ENCODE measurements at regions not wholly inside any gene's neighbourhood (a gene's known extent, or its start where the extent isn't known, plus 50 kb on each side); places are given as distances from the start of the nearest gene placed in this dataset.
"Not testable (repeated sequence)": the region's sequence is repeated elsewhere in the genome, so short reads cannot be mapped to it uniquely, and the experiment has no call there.

DNA sequence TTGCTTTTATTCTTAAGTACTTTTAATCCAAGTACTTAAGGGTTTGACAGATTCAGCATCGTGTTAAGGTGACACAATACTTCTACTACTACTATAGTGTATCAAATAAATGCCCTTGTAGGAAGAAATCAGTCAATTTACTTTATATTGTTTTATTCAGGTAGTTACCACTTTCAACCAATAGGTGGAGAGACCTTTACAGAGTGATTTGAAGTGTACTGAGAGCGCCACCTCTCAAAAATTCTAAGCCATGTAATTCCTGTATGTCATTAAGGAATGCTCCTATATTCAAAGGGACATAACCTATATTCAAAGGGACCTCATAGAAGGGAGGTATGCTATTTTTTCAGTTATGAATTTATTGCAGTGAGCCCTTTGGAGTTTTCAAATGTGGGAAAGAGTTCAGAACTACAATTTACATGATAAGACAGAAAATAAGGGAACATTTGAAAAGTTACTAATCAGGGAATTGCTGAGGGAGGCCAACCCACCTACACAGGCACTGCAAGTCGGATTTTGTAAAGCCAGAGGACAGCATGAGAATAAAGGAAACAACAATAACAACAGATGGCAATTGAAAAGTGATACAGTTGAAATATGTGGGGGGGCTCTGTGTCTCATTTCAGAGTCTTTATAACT lies 955.6 kb downstream of the TBC1D32 start:
- Histone ChIP-seq H3K9ac (no peak overlapping the region), H3K27ac (no peak overlapping the region), H3K4me2 (no peak overlapping the region), H3K27me3 (ENCODE audit: insufficient read depth, low read depth) (no peaks in the 10 kb centered on the region), H4K20me1 (ENCODE audit: insufficient read depth) (no peaks in the 10 kb centered on the region), H2AFZ (ENCODE audit: low read depth) (no peak overlapping the region), H3K4me3 (IDR thresholded peaks at IDR 0.05; ENCODE audit: insufficient read depth, low read depth, low read length) (no peak overlapping the region), H3K79me2 (ENCODE audit: insufficient read depth, low read depth) (no peaks in the 10 kb centered on the region), H3K36me3 (ENCODE audit: insufficient read depth) (no peaks in the 10 kb centered on the region), H3K4me1 (ENCODE audit: low read depth, poor library complexity, severe bottlenecking) (peaks cover 2% of the 10 kb centered on the region)
- TF ChIP-seq, protein P1, sequence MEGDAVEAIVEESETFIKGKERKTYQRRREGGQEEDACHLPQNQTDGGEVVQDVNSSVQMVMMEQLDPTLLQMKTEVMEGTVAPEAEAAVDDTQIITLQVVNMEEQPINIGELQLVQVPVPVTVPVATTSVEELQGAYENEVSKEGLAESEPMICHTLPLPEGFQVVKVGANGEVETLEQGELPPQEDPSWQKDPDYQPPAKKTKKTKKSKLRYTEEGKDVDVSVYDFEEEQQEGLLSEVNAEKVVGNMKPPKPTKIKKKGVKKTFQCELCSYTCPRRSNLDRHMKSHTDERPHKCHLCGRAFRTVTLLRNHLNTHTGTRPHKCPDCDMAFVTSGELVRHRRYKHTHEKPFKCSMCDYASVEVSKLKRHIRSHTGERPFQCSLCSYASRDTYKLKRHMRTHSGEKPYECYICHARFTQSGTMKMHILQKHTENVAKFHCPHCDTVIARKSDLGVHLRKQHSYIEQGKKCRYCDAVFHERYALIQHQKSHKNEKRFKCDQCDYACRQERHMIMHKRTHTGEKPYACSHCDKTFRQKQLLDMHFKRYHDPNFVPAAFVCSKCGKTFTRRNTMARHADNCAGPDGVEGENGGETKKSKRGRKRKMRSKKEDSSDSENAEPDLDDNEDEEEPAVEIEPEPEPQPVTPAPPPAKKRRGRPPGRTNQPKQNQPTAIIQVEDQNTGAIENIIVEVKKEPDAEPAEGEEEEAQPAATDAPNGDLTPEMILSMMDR (conservative IDR thresholded peaks at IDR 0.05; ENCODE audit: low read depth, low read length): peak; percentile 67

- TF ChIP-seq, protein P1 (conservative IDR thresholded peaks at IDR 0.05; ENCODE audit: low read depth, low read length): no peak
- H3K27ac ChIP-seq: no peak overlapping the region
- no peak overlapping the region for H3K9ac ChIP-seq
- H3K4me3 ChIP-seq (IDR thresholded peaks at IDR 0.05; ENCODE audit: insufficient read depth, low read depth, low read length): no peak overlapping the region
- no peaks in the 10 kb centered on the region for H4K20me1 ChIP-seq (ENCODE audit: insufficient read depth)
- peaks cover 15% of the 10 kb centered on the region for H3K4me1 ChIP-seq (ENCODE audit: low read depth, poor library complexity, severe bottlenecking)
- no peaks in the 10 kb centered on the region for H3K27me3 ChIP-seq (ENCODE audit: insufficient read depth, low read depth)
- H3K4me2 ChIP-seq: no peak overlapping the region
- no peaks in the 10 kb centered on the region for H3K36me3 ChIP-seq (ENCODE audit: insufficient read depth)
- no peaks in the 10 kb centered on the region for H3K79me2 ChIP-seq (ENCODE audit: insufficient read depth, low read depth)
- no peak overlapping the region for H2AFZ ChIP-seq (ENCODE audit: low read depth)
Observed at GRCh38 chr6:120373185-120373584, 961.1 kb downstream of the TBC1D32 start.

- Histone ChIP-seq H3K79me2 (ENCODE audit: insufficient read depth, low read depth) (no peaks in the 10 kb centered on the region), H3K27me3 (ENCODE audit: insufficient read depth, low read depth) (no peaks in the 10 kb centered on the region), H3K9ac (no peak overlapping the region), H3K4me3 (IDR thresholded peaks at IDR 0.05; ENCODE audit: insufficient read depth, low read depth, low read length) (no peak overlapping the region), H4K20me1 (ENCODE audit: insufficient read depth) (no peaks in the 10 kb centered on the region), H3K27ac (no peak overlapping the region), H2AFZ (ENCODE audit: low read depth) (no peak overlapping the region), H3K4me1 (ENCODE audit: low read depth, poor library complexity, severe bottlenecking) (no peaks in the 10 kb centered on the region), H3K36me3 (ENCODE audit: insufficient read depth) (no peaks in the 10 kb centered on the region), H3K4me2 (no peak overlapping the region)
- TF ChIP-seq, protein P1 (conservative IDR thresholded peaks at IDR 0.05; ENCODE audit: low read depth, low read length): no peak
Observed at GRCh38 chr6:120363429-120363828, 970.9 kb downstream of the TBC1D32 start.

DNA sequence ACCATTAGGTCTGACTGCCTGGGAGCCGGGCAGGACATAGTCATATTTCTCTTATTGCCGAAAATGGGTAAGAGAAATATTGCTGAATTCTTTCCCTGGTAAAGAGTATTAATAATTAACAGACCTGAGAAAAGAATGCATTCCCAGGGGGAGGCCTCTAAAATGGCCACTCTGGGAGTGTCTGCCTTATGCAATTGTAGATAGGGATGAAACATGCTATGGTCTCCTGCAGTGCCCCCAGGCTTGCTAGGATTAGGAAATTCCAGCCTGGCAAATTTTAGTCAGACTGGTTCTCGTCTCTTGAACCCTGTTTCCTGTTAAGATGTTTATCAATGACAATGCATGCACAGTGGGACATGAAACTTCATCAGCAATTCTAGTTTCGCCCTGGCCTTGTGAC lies 975.7 kb downstream of the TBC1D32 start:
- H2AFZ ChIP-seq (ENCODE audit: low read depth); H3K4me3 ChIP-seq (IDR thresholded peaks at IDR 0.05; ENCODE audit: insufficient read depth, low read depth, low read length); H3K27me3 ChIP-seq (ENCODE audit: insufficient read depth, low read depth); H3K9ac ChIP-seq; H3K79me2 ChIP-seq (ENCODE audit: insufficient read depth, low read depth); H3K4me2 ChIP-seq; H3K27ac ChIP-seq; H3K36me3 ChIP-seq (ENCODE audit: insufficient read depth); H4K20me1 ChIP-seq (ENCODE audit: insufficient read depth): not testable (repeated sequence)
- peaks cover 11% of the 10 kb centered on the region for H3K4me1 ChIP-seq (ENCODE audit: low read depth, poor library complexity, severe bottlenecking)

DNA sequence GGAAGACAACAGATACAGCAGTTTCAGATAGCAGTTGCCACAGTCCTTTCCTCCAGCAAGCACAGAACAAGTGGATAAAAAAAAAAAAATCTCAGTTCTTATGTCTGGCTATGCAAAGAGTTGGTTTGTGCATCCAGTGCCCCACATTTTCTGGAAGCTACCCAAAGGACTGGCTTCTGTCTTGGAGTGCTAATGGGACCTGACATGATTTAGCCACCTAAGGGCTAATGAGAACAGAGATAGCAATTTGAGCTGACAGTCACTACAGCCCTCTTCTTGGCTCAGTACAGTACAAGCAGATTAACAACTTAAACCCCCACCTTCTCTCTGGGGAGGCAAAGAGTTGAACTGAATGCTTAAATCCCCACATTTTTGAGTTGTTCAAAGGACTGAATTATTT lies 976.8 kb downstream of the TBC1D32 start:
- TF ChIP-seq, protein P1 (conservative IDR thresholded peaks at IDR 0.05; ENCODE audit: low read depth, low read length): no peak
- Histone ChIP-seq H4K20me1 (ENCODE audit: insufficient read depth) (no peaks in the 10 kb centered on the region), H3K27me3 (ENCODE audit: insufficient read depth, low read depth) (no peaks in the 10 kb centered on the region), H3K4me1 (ENCODE audit: low read depth, poor library complexity, severe bottlenecking) (peaks cover 11% of the 10 kb centered on the region), H3K4me2 (no peak overlapping the region), H3K4me3 (IDR thresholded peaks at IDR 0.05; ENCODE audit: insufficient read depth, low read depth, low read length) (no peak overlapping the region), H3K27ac (no peak overlapping the region), H2AFZ (ENCODE audit: low read depth) (no peak overlapping the region), H3K36me3 (ENCODE audit: insufficient read depth) (no peaks in the 10 kb centered on the region), H3K79me2 (ENCODE audit: insufficient read depth, low read depth) (no peaks in the 10 kb centered on the region), H3K9ac (no peak overlapping the region)

Data from KMS-11 (cell line).